Posterior vena cava (tissue), 2 donors: ENCODE measurements at regions not wholly inside any gene's neighbourhood (a gene's known extent, or its start where the extent isn't known, plus 50 kb on each side); places are given as distances from the start of the nearest gene placed in this dataset.
A peak's percentile ranks its signal among the peaks of the same experiment; 100 is the strongest.
"Not testable (repeated sequence)": the region's sequence is repeated elsewhere in the genome, so short reads cannot be mapped to it uniquely, and the experiment has no call there.

Source experiments
- DNase-seq: peaks from one replicate; pipeline ENCODE4 v3.0.0-alpha.2; 2020; ENCODE audit warnings: low spot score
- intact Hi-C, 2 donors: fragments of 100-400 bp; cut with DNase I; formaldehyde crosslinking; loops; one replicate each; pipeline versions ENCODE4 v1.14.1 to v1.14.2; 2022 to 2023
- donor health status: DM: yes; HTN: yes; CAD: no.
- donor health status: DM: yes; HTN: yes; CAD: no.

DNA sequence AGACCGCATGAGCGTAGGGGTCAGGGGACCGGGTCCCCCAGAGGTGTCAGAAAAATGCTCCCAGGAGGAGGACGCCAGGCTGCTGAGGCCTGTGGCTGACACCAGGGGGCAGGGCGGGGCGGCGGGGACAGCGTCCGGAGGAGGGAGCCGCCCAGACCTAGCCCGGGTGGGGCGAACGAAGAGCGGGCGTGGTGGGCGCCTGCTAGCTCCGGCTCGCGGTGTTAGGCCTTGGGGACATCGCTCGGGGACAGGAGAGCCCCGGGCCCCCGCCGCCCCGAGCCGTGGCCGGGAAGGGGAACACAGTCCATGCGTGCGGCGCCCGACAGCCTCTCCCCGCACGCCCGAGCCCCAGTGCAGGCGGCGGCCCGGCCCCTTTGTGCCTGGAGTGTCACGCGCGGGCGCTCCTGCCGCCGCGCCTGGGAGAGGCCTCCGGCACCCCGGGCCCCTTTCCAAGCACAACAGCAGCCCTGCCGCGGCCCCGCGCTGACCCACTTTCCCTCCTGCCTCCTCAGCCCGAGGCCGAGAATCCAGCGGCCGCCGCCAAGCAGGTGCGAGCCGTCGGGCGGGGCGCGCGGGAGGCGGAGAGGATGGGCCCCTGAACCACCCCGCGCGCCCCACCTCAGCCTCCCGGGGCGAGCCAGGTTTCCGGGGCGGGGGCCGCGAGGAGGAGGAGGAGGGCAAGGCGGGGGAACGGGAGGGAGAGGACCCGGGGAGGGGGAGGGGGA, 111.0 kb upstream of the KLF13 start:
- peak; percentile 96 for DNase-seq
- intact Hi-C loops = loop anchor here (10.0 kb wide), 3 partner anchors 109 to 269 kb away; partner anchors contain the start of gene KLF13 (in 1 of the 2)

DNA sequence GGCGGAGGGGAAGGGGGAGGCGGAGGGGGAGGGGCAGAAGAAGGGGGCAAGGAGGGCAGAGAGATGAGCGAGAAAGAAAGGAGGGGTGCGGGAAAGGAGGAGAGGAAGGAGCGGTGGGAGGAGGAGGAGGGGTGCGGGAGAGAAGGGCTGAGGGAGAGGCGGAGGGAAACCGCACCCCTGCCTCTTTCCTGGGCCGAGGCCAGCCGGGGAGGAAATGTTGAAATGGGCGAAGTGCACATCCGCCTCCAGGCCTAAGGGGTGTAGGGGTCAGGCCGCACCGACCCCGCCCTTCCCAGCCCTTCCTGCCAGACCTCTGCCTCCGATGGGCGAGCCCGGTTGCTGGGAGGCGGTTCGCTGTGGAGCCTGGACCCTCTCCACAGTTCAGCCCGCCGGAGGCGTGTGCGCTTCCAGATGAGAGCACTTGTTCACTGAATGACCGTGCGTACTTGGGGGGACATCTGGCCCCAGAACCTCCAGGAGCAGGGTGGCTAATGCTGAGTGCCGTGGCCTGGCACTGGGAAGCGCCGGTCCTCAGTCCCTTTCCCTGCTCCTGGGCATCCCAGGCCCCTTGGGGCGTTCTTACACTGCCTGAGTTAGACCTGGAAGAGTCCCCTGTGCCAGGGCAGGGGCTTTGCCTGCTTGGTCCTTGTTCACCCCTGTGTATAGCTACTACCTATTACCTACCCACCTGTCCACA, 110.3 kb upstream of the KLF13 start:
- intact Hi-C loops = loop anchor here (10.0 kb wide), 3 partner anchors 108 to 268 kb away; partner anchors contain the start of gene KLF13 (in 1 of the 2)
- DNase-seq = peak; percentile 98

DNA sequence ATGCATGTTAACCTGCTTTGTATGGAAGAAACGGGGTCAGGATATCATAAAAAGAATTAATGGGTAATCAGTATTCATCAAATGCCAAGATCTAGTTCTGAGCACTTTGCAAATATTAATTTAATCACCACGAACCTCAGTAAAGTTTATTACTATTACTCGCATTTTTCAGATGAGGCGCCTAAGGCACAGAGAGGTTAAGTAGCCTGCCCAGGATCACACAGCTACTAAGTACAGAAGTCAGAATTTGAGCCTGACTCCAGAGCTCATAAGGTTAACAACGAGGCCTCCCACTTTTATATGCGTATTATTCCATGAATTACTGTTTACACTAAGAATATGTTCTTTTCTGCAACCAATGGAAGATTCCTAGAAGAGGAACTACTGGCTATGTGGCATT, 109.6 kb upstream of the KLF13 start:
- DNase-seq = no peak

DNA sequence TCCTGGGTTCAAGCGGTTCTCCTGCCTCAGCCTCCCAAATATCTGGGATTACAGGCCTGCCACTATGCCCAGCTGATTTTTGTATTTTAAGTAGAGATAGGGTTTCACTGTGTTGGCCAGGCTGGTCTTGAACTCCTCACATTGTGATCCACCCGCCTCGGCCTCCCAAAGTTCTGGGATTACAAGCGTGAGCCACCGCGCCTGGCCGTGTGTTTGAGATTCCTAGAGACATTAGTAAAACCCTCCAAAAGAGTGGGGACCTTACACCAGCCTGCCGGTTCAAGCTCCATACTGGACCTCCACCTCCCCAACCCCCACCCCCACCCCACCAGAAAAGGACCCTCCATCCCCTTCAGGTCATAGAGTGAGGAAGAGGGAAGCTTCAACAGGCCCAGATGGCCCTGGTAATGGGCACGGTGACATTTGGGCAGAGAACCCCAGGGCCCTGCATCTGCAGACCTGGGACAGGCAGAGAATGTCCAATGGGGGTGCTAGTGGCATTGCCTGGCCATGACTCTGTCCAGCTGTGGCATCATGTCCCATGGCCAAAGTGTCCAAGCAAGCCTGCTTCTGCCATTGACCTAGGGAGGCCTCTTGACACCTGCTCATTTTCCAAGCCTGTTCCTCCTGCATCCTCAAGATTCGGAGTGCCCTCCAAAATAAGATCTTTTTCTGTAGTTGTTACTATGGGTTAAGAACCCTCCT, 108.9 kb upstream of the KLF13 start:
- intact Hi-C loops = loop anchor here (10.0 kb wide), 3 partner anchors 107 to 267 kb away; partner anchors contain the start of gene KLF13 (in 1 of the 2)
- peak; percentile 14 for DNase-seq

More for the DNA sequence above, 109.6 kb upstream of the KLF13 start:
- intact Hi-C loops = loop anchor here (10.0 kb wide), 3 partner anchors 108 to 268 kb away; partner anchors contain the start of gene KLF13 (in 1 of the 2)

DNA sequence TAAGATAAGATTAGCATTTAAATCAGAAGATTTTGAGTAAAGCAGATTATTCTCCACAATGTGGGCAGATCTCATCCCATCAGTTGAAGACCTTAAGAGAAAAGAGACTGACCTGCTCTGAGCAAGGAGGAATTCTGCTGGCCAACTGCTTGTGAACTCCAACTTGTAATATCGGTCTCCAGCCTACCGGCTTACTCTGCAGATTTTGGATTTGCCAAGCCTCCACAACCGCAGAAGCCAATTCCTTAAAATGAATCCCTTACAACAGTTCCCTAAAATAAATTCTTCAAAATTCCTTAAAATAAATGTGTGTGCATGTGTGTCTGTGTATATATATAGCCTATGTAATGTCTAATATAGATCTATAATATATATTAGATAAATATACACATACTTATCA, 107.4 kb upstream of the KLF13 start:
- DNase-seq = no peak
- intact Hi-C loops = loop anchor here (10.0 kb wide), 3 partner anchors 106 to 266 kb away; partner anchors contain the start of gene KLF13 (in 1 of the 2)

DNA sequence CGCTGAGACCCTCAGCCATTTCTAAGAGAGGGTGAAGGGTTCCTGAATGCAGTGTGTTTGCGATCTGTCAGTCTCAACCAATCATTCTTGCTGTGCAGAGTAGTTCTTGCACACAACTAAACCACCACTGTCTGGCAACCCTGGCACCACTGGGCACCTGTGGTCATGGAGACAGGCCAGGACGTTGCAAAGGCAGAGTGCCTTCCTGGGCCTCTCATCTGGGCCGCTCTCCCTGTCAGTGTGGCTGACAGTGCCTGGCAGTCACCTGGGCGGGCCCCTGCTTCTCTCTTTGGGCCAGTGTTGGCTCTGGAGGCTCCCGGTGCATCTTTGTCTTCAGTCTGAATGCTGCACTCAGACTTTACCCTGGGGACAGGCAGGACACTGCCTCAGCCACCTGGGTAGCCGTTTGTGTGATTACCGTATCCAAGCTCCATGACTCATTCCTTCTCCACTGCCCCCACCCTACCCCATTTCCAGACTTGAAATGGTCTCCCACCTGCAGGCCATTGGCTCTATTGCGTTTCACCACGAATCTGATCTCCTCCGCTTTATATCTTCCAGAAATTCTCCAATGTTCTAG, 104.6 kb upstream of the KLF13 start:
- intact Hi-C loops = no loop called here
- no peak for DNase-seq

DNA sequence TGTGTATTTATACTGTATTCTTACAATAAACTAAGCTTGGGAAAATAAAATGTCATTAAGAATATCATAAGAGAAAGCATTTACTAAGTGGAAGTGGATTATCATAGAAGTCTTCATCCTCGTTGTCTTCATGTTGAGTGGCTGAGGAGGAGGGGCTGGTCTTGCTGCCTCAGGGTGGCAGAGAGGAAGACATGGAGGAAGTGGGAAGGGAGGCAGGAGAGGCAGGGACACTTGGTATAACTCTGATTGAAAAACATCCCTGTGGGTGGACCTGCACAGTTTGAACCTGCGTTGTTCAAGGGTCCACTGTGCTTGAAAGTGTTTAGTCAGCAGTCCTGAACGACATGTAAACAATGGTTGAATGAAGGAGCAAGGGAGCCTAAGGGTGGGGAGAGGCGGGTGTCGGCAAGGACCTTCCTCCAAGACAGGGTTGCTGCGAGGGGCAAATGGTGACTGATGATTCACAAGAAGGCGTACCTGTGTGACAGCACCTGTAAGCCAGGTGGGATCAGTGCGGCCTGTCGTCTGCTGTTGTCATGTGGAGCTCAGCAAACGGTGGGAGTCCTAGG, 103.8 kb upstream of the KLF13 start:
- intact Hi-C loops = no loop called here
- no peak for DNase-seq

DNA sequence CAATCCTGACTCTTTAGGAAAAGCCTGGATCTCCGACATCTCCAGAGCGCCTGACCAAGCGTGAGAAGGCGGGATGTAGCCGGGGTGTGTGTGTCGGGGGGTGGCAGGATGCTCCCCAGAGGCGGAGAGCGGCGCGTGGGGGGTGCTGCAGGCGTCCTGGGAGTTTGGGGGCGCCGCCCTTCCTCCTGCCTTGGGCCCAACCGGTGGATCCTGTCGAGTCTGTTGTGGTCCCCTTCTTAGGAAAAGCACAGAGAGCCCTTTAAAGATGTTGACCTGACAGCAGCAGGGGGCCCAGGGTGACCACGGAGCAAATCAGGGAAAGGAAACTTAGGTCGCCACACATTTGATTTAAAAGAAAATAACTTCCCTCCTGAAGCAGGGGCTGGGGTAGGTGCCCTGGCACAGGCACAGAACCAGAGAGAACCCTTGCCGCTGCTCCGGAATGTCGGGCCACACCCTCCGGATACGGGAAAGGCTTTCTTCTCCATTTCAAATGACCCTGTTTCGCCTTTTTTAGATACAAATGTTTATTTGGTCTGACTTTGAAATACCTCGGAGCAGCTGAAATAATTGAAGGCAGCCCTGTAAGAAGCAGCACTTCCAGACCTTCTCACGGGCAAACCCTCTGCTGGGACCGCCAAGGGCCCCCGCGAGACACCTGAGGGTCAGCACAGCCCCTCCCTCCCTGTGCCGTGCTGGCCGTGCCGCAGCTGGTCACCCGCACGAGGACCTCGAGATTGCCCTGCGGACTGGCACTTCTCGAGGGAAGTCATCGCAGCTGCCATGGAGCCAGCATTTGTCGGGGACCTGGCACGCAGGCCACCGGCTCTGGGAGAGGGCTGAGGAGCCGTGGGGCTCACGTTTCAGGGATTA, 102.9 kb upstream of the KLF13 start:
- intact Hi-C loops = no loop called here
- DNase-seq = no peak

DNA sequence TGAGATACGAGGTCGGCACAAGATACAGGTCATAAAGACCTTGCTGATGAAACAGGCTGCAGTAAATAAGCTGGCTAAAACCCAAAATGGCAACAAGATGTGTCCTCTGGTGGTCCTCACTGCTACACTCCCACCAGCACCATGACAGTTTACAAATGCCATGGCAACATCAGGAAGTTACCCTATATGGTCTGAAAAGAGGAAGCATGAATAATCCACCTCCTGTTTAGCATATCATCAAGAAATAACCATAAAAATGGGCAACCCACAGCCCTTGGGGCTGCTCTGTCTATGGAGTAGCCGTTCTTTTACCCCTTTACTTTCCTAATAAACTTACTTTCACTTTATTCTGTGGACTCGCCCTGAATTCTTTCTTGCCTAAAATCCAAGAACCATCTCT, 102.0 kb upstream of the KLF13 start:
- DNase-seq, intact Hi-C loops: not testable (repeated sequence)

DNA sequence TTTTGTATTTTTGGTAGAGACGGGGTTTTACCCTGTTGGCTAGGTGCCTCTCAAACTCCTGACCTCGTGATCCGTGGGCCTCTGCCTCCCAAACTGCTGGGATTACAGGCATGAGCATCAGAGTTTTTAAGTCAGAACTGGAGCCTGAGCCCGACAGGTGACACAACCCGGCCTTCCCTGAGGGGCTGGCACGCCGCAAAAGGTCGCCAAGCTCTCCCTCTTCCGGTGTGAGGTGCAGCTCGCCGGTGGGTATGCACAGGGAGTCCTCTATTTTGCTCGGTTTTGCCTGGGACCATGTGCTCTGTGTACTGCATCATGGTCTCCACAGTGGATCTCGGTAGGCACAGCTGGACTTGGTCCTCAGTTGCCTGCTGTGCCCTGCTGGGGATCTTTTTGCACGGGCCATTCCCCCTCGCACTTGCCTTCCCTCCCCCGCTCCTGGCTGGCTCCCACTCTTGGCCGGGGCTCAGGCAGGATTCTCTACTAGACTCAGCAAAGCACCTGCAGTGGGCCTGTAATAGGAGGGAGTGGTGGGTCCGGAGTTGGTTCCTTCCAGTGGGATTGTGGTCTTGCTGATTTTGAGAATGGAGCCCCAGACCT, 101.2 kb upstream of the KLF13 start:
- no peak for DNase-seq
- intact Hi-C loops = no loop called here

DNA sequence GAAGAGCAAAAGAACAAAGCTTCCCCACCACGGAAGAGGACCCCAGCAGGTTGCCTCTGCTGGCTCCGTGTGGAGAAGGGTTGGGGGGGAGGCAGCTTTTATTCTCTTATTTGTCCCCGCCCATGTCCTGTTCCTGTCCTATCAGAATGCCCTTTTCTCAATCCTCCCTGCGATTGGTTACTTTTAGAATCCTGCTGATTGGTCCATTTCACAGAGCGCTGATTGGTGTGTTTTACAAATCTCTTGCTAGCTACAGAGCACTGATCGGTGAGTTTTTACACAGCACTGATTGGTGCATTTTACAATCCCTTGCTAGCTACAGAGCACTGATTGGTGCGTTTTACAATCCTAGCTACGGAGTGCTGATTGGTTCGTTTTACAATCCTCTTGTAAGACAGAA, 100.6 kb upstream of the KLF13 start:
- intact Hi-C loops = no loop called here
- DNase-seq = no peak

DNA sequence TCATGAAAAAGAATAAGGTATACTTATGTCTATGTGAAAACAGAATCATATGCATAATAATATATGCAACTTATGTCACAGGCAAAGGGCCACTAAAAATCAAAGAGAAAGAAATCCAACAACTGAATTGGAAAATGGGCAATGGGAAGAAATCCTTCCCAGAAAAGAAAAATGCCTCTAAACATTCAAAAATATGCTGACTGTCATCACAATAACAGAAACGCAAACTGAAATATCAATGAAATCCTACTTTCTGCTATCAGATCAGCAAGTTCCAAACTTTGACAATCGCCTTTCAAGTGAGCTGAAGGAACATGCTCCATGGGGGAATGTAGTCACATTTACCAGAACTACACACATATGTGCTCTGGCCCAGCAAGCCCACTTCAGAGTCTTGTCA, 99.4 kb upstream of the KLF13 start:
- no peak for DNase-seq
- intact Hi-C loops = no loop called here

DNA sequence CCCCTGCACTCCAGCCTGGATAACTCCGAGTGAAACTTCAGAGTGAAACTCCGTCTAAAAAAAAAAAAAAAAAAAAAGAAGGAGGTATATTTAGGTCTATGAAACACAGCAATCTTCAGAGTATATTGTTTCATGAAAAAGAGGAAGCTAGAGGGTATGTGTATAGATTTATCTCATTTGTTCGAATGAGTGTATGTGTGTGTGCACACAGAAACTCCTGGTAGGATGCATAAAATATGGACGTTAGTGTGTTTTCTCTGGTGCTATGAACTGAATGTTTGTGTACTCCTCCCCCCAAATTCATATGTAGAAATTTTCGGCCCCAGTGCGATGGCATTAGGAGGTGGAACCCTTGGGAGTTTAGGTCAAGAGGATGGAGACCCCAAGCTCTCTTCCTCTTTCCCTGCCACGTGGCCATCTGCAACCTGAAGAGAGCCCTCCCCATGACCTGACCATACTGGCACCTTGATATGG, 98.6 kb upstream of the KLF13 start:
- intact Hi-C loops = no loop called here
- DNase-seq = no peak

DNA sequence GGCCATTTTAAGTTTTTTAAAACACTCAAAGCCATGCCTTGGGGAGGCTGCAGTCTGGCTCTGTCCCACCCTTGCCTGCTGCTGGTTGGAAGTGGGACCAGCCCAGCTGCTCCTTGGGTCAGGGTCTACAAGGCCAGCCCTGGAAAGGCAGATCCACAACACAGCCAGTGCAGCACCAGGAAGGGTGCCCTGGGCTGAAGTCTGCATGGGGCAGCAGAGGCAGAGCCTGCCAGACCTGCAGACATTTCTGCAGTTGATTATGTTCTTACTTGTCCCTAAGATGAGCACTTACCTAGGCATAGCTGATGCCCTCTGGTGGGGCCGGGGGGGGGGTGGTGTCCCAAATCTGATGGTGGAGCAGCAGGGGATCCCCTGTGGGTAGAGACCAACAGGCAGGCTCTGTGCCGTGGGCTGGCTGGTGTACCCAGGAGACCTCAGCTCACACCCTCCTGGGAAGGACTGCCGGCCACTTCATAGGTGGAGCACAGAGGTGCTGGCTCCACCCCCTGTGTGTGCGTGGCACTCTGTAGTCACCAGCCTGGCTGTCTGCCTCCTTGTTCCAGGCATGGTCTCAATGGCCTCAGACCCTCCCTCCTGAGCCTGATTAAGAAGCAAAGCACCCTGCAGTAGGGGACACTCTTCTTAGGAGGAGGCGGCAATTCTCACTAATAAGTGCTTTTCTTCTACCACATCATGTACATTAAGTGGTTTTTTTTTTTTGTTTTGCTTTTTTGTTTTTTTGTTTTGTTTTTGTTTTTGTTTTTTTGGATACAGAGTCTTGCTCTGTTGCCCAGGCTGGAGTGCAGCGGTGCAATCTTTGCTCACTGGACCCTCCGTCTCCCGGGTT, 97.4 kb upstream of the KLF13 start:
- no peak for DNase-seq
- intact Hi-C loops = no loop called here

DNA sequence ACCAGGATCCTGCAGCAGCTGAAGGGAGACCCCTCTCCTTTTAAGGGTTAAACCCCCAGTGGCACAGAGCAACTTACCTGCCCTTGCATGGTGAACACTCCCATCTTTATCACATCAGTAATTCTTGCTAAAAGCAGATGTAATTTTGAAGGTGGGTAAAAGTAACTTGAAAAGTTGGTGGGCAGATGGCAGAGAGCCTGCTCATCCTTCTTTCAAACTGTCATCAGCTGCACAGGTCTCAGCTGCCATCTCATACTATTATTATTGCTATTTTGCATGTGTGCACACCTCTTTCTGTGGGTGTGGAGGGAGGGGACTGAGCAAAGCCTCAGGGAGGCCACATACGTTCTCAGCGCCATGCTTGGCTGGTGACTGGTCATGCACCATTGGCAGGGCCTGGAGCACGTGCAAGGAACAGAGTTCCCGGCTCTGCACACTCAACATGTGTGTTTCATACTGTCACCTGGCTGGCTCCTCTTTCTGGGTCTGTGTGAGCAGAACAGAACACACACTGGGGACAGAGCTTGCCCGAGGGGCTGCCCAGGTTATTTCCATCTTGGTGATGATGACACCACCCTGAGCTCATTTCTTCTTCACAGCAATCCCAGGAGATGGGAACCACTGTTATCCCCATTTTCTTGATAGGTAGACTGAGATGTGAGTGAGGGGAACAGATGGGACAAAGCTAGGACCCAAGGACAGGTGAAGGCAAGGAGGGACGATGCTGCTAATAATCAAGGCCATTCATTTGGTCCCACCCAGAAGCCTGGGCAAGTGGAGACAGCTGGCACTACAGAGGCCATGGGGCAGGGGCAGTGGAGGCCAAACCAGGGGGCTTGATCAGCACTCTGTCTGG, 95.8 kb upstream of the KLF13 start:
- intact Hi-C loops = no loop called here

DNA sequence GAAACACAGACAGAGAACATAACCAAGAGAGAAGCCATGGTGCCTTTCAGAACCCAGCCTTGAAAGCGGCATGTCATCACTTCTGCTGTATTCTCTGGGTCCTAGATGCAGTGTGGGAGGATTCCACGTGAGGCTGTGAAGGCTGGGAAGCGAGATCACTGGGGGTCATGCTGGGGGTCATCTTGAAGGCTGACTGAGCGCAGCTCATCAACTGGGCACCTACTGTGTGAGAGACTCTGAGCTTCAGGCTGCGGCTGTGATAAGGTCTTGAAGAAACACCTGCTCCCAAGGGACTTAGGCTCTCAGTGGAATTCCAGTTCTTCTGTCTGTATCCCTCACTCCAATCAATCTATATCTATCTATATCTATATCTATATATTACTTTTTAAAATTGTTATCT, 91.8 kb upstream of the KLF13 start:
- no peak for DNase-seq
- intact Hi-C loops = loop anchor here in 1 of 2 donors (5.0 kb wide), 1 partner anchor 252 kb away; no protein-coding TSS in a partner anchor

More for the DNA sequence above, 95.8 kb upstream of the KLF13 start:
- no peak for DNase-seq
